Osteoblast (primary cell): ENCODE measurements at regions not wholly inside any gene's neighbourhood (a gene's known extent, or its start where the extent isn't known, plus 50 kb on each side); places are given as distances from the start of the nearest gene placed in this dataset.

Source experiments
- DNase-seq: peaks from one replicate; pipeline ENCODE4 v3.0.0; 2011; ENCODE audit warnings: low spot score, mixed read lengths; ENCODE audit not compliant: insufficient read length; ENCODE audit errors: missing footprints
- H2AFZ ChIP-seq: 2 replicates; pipeline ENCODE4 v1.6.0; 2011; ENCODE audit warnings: mild to moderate bottlenecking, low read length
- H3K27ac ChIP-seq: 2 replicates; pipeline ENCODE4 v1.5.1; 2011; ENCODE audit warnings: mild to moderate bottlenecking, low read depth, low read length, moderate library complexity
- H3K27me3 ChIP-seq: 2 replicates; pipeline ENCODE4 v1.6.0; 2012; ENCODE audit warnings: mild to moderate bottlenecking, control low read depth, inconsistent platforms, low read length, moderate library complexity; ENCODE audit not compliant: insufficient read depth
- H3K36me3 ChIP-seq: 2 replicates; pipeline ENCODE4 v1.5.1; 2011; ENCODE audit warnings: mild to moderate bottlenecking, low read length, control low read depth, moderate library complexity; ENCODE audit not compliant: insufficient read depth
- H3K4me1 ChIP-seq: 2 replicates; pipeline ENCODE4 v1.5.1; 2011; ENCODE audit warnings: mild to moderate bottlenecking, low read length, control low read depth, moderate library complexity; ENCODE audit not compliant: insufficient read depth
- H3K4me2 ChIP-seq: 2 replicates; pipeline ENCODE4 v1.6.0; 2011; ENCODE audit warnings: mild to moderate bottlenecking, low read length; ENCODE audit not compliant: insufficient read depth
- H3K4me3 ChIP-seq: fragments of 200-600 bp; sonication (generic); 3 replicates; pipeline ENCODE4 v1.5.1; 2012; ENCODE audit warnings: mild to moderate bottlenecking, low read length, inconsistent platforms; ENCODE audit not compliant: insufficient read depth
- H3K79me2 ChIP-seq: 2 replicates; pipeline ENCODE4 v1.6.0; 2012; ENCODE audit warnings: mild to moderate bottlenecking, low read length, control low read depth, inconsistent platforms; ENCODE audit not compliant: insufficient read depth
- H3K9me3 ChIP-seq: 2 replicates; pipeline ENCODE4 v1.5.1; 2011; ENCODE audit warnings: low read depth, low read length, control low read depth
- H4K20me1 ChIP-seq: 2 replicates; pipeline ENCODE4 v1.6.0; 2012; ENCODE audit warnings: mild to moderate bottlenecking, low read length, control low read depth; ENCODE audit not compliant: insufficient read depth
- TF ChIP-seq, protein P1 (sequence below): IDR thresholded peaks from 2 replicates; pipeline ENCODE4 v1.5.1; 2011; ENCODE audit warnings: mild to moderate bottlenecking, low read depth, low read length, moderate library complexity; ENCODE audit errors: extremely low read depth

GRCh38 chr10:84571146-84571545 is 242.8 kb downstream of the CCSER2 start:
- Histone ChIP-seq H3K4me2 (no peak overlapping the region), H3K27me3 (no peaks in the 10 kb centered on the region), H3K9me3 (no peaks in the 10 kb centered on the region), H3K4me1 (no peaks in the 10 kb centered on the region), H3K27ac (no peak overlapping the region), H4K20me1 (no peaks in the 10 kb centered on the region), H3K4me3 (no peak overlapping the region), H3K36me3 (no peaks in the 10 kb centered on the region), H3K79me2 (no peaks in the 10 kb centered on the region), H2AFZ (no peak overlapping the region)
- TF ChIP-seq, protein P1, sequence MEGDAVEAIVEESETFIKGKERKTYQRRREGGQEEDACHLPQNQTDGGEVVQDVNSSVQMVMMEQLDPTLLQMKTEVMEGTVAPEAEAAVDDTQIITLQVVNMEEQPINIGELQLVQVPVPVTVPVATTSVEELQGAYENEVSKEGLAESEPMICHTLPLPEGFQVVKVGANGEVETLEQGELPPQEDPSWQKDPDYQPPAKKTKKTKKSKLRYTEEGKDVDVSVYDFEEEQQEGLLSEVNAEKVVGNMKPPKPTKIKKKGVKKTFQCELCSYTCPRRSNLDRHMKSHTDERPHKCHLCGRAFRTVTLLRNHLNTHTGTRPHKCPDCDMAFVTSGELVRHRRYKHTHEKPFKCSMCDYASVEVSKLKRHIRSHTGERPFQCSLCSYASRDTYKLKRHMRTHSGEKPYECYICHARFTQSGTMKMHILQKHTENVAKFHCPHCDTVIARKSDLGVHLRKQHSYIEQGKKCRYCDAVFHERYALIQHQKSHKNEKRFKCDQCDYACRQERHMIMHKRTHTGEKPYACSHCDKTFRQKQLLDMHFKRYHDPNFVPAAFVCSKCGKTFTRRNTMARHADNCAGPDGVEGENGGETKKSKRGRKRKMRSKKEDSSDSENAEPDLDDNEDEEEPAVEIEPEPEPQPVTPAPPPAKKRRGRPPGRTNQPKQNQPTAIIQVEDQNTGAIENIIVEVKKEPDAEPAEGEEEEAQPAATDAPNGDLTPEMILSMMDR: no peak
- DNase-seq: no peak

GRCh38 chr10:84574102-84574501 is 245.7 kb downstream of the CCSER2 start:
- H3K9me3 ChIP-seq: no peaks in the 10 kb centered on the region
- H3K79me2 ChIP-seq: no peaks in the 10 kb centered on the region
- TF ChIP-seq, protein P1: no peak
- H3K27me3 ChIP-seq: no peaks in the 10 kb centered on the region
- H3K27ac ChIP-seq: no peak overlapping the region
- no peaks in the 10 kb centered on the region for H3K36me3 ChIP-seq
- no peaks in the 10 kb centered on the region for H4K20me1 ChIP-seq
- no peaks in the 10 kb centered on the region for H3K4me1 ChIP-seq
- no peak overlapping the region for H3K4me3 ChIP-seq
- no peak overlapping the region for H3K4me2 ChIP-seq
- DNase-seq: no peak
- no peak overlapping the region for H2AFZ ChIP-seq

DNA sequence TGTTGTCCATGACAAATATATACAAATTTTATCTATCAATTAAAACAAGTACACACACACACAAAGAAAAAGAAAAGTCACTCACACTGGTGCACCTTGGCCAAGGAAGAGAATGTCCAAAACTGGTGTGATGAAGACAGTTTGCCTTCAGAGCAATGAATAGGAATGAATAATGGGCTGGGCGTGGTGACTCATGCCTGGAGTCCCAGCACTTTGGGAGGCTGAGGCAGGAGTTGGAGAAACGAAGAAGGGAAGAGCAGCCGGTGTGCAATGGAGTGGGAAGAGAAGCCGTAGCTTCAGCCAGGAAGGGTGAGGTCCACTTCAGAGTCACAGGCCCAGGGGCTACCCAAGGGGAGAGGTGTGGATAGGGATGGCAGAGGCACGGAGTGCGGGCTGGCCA is 253.6 kb downstream of the CCSER2 start:
- no peaks in the 10 kb centered on the region for H3K36me3 ChIP-seq
- no peak for DNase-seq
- no peak overlapping the region for H3K27ac ChIP-seq
- H3K4me2 ChIP-seq: no peak overlapping the region
- H4K20me1 ChIP-seq: no peaks in the 10 kb centered on the region
- TF ChIP-seq, protein P1: no peak
- H3K9me3 ChIP-seq: no peaks in the 10 kb centered on the region
- no peak overlapping the region for H2AFZ ChIP-seq
- no peaks in the 10 kb centered on the region for H3K4me1 ChIP-seq
- H3K79me2 ChIP-seq: no peaks in the 10 kb centered on the region
- no peak overlapping the region for H3K4me3 ChIP-seq
- H3K27me3 ChIP-seq: no peaks in the 10 kb centered on the region

DNA sequence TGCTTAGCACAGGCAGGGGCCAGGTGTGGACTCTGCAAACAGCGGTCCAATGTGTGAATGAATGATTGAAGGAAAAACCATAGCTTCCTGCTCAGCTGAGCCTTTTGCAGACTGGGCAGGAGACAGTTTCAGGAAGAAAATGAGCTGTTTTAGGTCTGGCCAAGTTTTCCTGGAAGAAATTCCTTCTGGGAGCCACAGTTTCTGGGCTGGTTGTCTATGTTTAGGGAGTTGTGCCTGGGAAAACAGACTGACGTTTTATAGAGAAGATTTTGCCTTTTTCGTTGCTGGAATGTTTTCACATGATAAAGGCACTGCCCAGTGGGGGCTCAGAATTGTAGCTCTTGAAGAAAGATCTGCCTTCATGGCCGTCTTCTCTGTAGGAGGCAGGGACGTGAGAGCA is 255.1 kb downstream of the CCSER2 start:
- H3K79me2 ChIP-seq: no peaks in the 10 kb centered on the region
- H3K27ac ChIP-seq: no peak overlapping the region
- no peaks in the 10 kb centered on the region for H3K9me3 ChIP-seq
- no peaks in the 10 kb centered on the region for H4K20me1 ChIP-seq
- no peak overlapping the region for H3K4me2 ChIP-seq
- H2AFZ ChIP-seq: no peak overlapping the region
- no peak overlapping the region for H3K4me3 ChIP-seq
- no peaks in the 10 kb centered on the region for H3K4me1 ChIP-seq
- H3K27me3 ChIP-seq: no peaks in the 10 kb centered on the region
- no peak for DNase-seq
- H3K36me3 ChIP-seq: no peaks in the 10 kb centered on the region
- TF ChIP-seq, protein P1: no peak
